HuH-7.5 (cell line): ENCODE measurements at regions not wholly inside any gene's neighbourhood (a gene's known extent, or its start where the extent isn't known, plus 50 kb on each side); places are given as distances from the start of the nearest gene placed in this dataset.
"Not testable (repeated sequence)": the region's sequence is repeated elsewhere in the genome, so short reads cannot be mapped to it uniquely, and the experiment has no call there.

Experiments used
- DNase-seq: peaks from one replicate; pipeline ENCODE4 v3.0.0; 2011; ENCODE audit warnings: low spot score

- DNase-seq: no peak
Observed at GRCh38 chr13:82187227-82187626, 1695.0 kb downstream of the SLITRK1 start.

GRCh38 chr13:82176751-82177150 lies 1705.5 kb downstream of the SLITRK1 start:
- no peak for DNase-seq

- no peak for DNase-seq
Observed at GRCh38 chr13:82165396-82166174, 1716.7 kb downstream of the SLITRK1 start.

GRCh38 chr13:82164780-82165395 lies 1717.4 kb downstream of the SLITRK1 start:
- not testable (repeated sequence) for DNase-seq

GRCh38 chr13:82147526-82147925 lies 1734.7 kb downstream of the SLITRK1 start:
- DNase-seq: no peak

GRCh38 chr13:82136880-82137279 lies 1745.4 kb downstream of the SLITRK1 start:
- no peak for DNase-seq

- no peak for DNase-seq
Observed at GRCh38 chr13:82129281-82129680, 1753.0 kb downstream of the SLITRK1 start.

- no peak for DNase-seq
Observed at GRCh38 chr13:82118589-82118988, 1763.7 kb downstream of the SLITRK1 start.

- no peak for DNase-seq
Observed at GRCh38 chr13:82116422-82116989, 1765.8 kb downstream of the SLITRK1 start.

GRCh38 chr13:82115391-82115790 lies 1766.9 kb downstream of the SLITRK1 start:
- DNase-seq: no peak

- DNase-seq: no peak
Observed at GRCh38 chr13:82096256-82096655, 1755.3 kb upstream of the SPRY2 start.

- no peak for DNase-seq
Observed at GRCh38 chr13:82092312-82092711, 1751.4 kb upstream of the SPRY2 start.

- no peak for DNase-seq
Observed at GRCh38 chr13:82088781-82089180, 1747.9 kb upstream of the SPRY2 start.

- no peak for DNase-seq
Observed at GRCh38 chr13:82076496-82076895, 1735.6 kb upstream of the SPRY2 start.

- DNase-seq: no peak
Observed at GRCh38 chr13:82070416-82070815, 1729.5 kb upstream of the SPRY2 start.

GRCh38 chr13:82062772-82063171 lies 1721.8 kb upstream of the SPRY2 start:
- DNase-seq: no peak

- no peak for DNase-seq
Observed at GRCh38 chr13:82058364-82058763, 1717.4 kb upstream of the SPRY2 start.

GRCh38 chr13:82045316-82045715 lies 1704.4 kb upstream of the SPRY2 start:
- not testable (repeated sequence) for DNase-seq

- DNase-seq: no peak
Observed at GRCh38 chr13:82036602-82037001, 1695.7 kb upstream of the SPRY2 start.

GRCh38 chr13:82011355-82011754 lies 1670.4 kb upstream of the SPRY2 start:
- no peak for DNase-seq

GRCh38 chr13:82010780-82011179 lies 1669.9 kb upstream of the SPRY2 start:
- DNase-seq: no peak

GRCh38 chr13:82002710-82003109 lies 1661.8 kb upstream of the SPRY2 start:
- DNase-seq: no peak

GRCh38 chr13:81995316-81995715 lies 1654.4 kb upstream of the SPRY2 start:
- no peak for DNase-seq
